ENCODE measurements at regions not wholly inside any gene's neighbourhood (a gene's known extent, or its start where the extent isn't known, plus 50 kb on each side); places are given as distances from the start of the nearest gene placed in this dataset.

GRCh38 chr11:25953006-25953405 lies 378.9 kb upstream of the ANO3 start:
- H3K4me3 ChIP-seq (ENCODE audit: low read length), result no peak overlapping the region
- no peaks in the 10 kb centered on the region for H3K27me3 ChIP-seq (ENCODE audit: insufficient read depth, low read length)
- peaks cover 24% of the 10 kb centered on the region for H3K9me3 ChIP-seq (ENCODE audit: insufficient read depth, low read depth, low read length)
- no peak overlapping the region for H3K27ac ChIP-seq (ENCODE audit: low read depth, low read length)
- WGBS, result 98% methylated on average over 3 of the region's 3 CpGs
- H3K4me1 ChIP-seq (ENCODE audit: insufficient read depth, low read length), result no peaks in the 10 kb centered on the region
- H3K36me3 ChIP-seq (ENCODE audit: insufficient read depth, low read length), result no peaks in the 10 kb centered on the region
- no peak overlapping the region for H3K9ac ChIP-seq (ENCODE audit: low read depth, low read length)

- Histone ChIP-seq H3K27ac (ENCODE audit: low read depth, low read length) (no peak overlapping the region), H3K9me3 (ENCODE audit: insufficient read depth, low read depth, low read length) (no peaks in the 10 kb centered on the region), H3K4me3 (ENCODE audit: low read length) (no peak overlapping the region), H3K36me3 (ENCODE audit: insufficient read depth, low read length) (no peaks in the 10 kb centered on the region), H3K4me1 (ENCODE audit: insufficient read depth, low read length) (no peaks in the 10 kb centered on the region), H3K27me3 (ENCODE audit: insufficient read depth, low read length) (no peaks in the 10 kb centered on the region), H3K9ac (ENCODE audit: low read depth, low read length) (no peak overlapping the region)
- 89% methylated on average over 3 of the region's 4 CpGs for WGBS
These were observed 373.9 kb upstream of the ANO3 start for GRCh38 chr11:25958045-25958444.

DNA sequence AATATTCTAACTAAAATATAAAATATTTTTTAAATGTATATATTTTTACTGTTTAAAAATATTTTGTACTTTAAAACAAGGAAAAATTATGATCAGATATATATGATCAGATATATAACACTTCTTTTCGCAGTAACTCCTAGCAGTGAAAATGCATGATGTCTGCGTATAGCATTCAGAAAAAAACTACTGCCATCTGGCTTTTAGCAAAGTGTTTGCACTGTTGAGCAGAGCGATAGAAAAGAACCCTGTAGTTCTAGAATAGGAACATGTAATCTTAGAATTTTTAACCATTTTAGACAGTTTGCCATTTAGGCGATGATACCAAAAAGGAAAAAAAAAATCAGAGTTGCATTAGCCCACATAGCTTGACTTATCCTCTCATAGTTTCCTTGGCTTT lies 370.4 kb upstream of the ANO3 start:
- Histone ChIP-seq H3K27ac (ENCODE audit: low read depth, low read length) (no peak overlapping the region), H3K4me1 (ENCODE audit: insufficient read depth, low read length) (no peaks in the 10 kb centered on the region), H3K9ac (ENCODE audit: low read depth, low read length) (no peak overlapping the region), H3K27me3 (ENCODE audit: insufficient read depth, low read length) (no peaks in the 10 kb centered on the region), H3K4me3 (ENCODE audit: low read length) (no peak overlapping the region), H3K36me3 (ENCODE audit: insufficient read depth, low read length) (no peaks in the 10 kb centered on the region), H3K9me3 (ENCODE audit: insufficient read depth, low read depth, low read length) (no peaks in the 10 kb centered on the region)
- 94% methylated on average over 4 of the region's 4 CpGs for WGBS

DNA sequence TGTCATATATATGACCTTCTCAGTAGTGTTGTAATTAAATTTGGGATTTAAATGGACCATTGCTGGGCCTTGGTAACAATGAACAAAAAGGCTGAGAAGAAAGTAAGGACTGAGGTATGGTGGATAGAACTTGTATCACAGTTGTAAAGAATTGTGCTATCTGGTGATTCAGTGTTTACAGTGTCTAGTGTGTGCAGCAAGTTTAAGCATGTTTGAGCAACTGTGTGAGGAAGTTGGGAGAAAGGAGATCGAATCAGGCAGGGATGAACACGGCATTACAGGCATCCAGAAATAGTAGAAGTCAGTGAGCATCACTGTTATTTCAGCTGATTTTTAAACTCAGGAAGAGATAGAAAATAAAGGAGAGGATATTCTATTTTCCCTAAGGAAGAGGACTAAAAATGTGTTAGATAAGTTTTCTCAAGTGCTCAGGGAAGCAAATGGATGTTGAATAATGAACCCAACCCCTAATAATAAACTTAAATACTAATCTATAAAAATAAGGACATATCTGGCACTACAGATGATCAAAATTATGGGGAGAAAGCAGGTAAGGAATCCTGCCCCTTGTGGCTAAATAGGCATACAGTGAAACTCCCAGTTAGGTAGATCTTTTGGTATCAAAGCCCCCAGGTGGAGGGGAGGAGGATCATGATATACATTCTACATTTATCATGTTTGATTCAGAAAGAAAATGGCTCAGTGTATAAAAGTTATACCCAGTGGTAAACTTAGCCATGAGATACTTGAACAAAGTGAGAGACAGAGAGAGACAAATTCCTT lies 361.0 kb upstream of the ANO3 start:
- Histone ChIP-seq H3K4me1 (ENCODE audit: insufficient read depth, low read length) (no peaks in the 10 kb centered on the region), H3K36me3 (ENCODE audit: insufficient read depth, low read length) (no peaks in the 10 kb centered on the region), H3K9me3 (ENCODE audit: insufficient read depth, low read depth, low read length) (no peaks in the 10 kb centered on the region), H3K4me3 (ENCODE audit: low read length) (no peak overlapping the region), H3K9ac (ENCODE audit: low read depth, low read length) (no peak overlapping the region), H3K27me3 (ENCODE audit: insufficient read depth, low read length) (no peaks in the 10 kb centered on the region), H3K27ac (ENCODE audit: low read depth, low read length) (no peak overlapping the region)
- WGBS, result 92% methylated on average over 2 of the region's 2 CpGs

GRCh38 chr11:25980091-25980490 lies 351.8 kb upstream of the ANO3 start:
- no peaks in the 10 kb centered on the region for H3K4me1 ChIP-seq (ENCODE audit: insufficient read depth, low read length)
- H3K36me3 ChIP-seq (ENCODE audit: insufficient read depth, low read length), result no peaks in the 10 kb centered on the region
- H3K4me3 ChIP-seq (ENCODE audit: low read length), result no peak overlapping the region
- WGBS, result 96% methylated on average over 3 of the region's 4 CpGs
- no peaks in the 10 kb centered on the region for H3K27me3 ChIP-seq (ENCODE audit: insufficient read depth, low read length)
- H3K9ac ChIP-seq (ENCODE audit: low read depth, low read length), result no peak overlapping the region
- H3K9me3 ChIP-seq (ENCODE audit: insufficient read depth, low read depth, low read length), result no peaks in the 10 kb centered on the region
- H3K27ac ChIP-seq (ENCODE audit: low read depth, low read length), result no peak overlapping the region

DNA sequence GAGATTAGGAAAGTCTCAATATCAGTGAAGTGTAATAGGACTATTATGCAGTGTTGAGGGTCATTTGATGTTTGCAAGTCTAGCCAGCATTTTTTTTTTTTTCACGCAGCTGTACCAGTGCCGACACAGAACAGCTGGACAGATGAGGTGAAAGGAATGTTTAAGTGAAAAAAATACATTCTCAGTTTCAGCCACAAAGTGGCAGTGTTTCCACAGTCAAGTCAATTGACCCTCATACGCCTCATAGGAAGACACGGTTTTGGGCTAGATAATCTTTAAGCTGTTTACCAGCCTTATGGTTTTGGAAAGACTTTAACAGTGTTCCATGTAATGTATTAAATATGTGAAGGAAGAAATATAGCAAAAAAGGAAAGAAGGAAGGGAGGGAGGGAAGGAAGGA lies 349.9 kb upstream of the ANO3 start:
- no peaks in the 10 kb centered on the region for H3K4me1 ChIP-seq (ENCODE audit: insufficient read depth, low read length)
- H3K9me3 ChIP-seq (ENCODE audit: insufficient read depth, low read depth, low read length), result no peaks in the 10 kb centered on the region
- no peaks in the 10 kb centered on the region for H3K27me3 ChIP-seq (ENCODE audit: insufficient read depth, low read length)
- H3K4me3 ChIP-seq (ENCODE audit: low read length), result no peak overlapping the region
- no peak overlapping the region for H3K27ac ChIP-seq (ENCODE audit: low read depth, low read length)
- 43% methylated on average over 3 of the region's 4 CpGs for WGBS
- H3K36me3 ChIP-seq (ENCODE audit: insufficient read depth, low read length), result no peaks in the 10 kb centered on the region
- H3K9ac ChIP-seq (ENCODE audit: low read depth, low read length), result no peak overlapping the region

GRCh38 chr11:25983280-25983679 lies 348.6 kb upstream of the ANO3 start:
- WGBS, result 96% methylated on average over 3 of the region's 3 CpGs
- Histone ChIP-seq H3K27me3 (ENCODE audit: insufficient read depth, low read length) (no peaks in the 10 kb centered on the region), H3K9me3 (ENCODE audit: insufficient read depth, low read depth, low read length) (no peaks in the 10 kb centered on the region), H3K36me3 (ENCODE audit: insufficient read depth, low read length) (no peaks in the 10 kb centered on the region), H3K9ac (ENCODE audit: low read depth, low read length) (no peak overlapping the region), H3K4me3 (ENCODE audit: low read length) (no peak overlapping the region), H3K27ac (ENCODE audit: low read depth, low read length) (no peak overlapping the region), H3K4me1 (ENCODE audit: insufficient read depth, low read length) (no peaks in the 10 kb centered on the region)

DNA sequence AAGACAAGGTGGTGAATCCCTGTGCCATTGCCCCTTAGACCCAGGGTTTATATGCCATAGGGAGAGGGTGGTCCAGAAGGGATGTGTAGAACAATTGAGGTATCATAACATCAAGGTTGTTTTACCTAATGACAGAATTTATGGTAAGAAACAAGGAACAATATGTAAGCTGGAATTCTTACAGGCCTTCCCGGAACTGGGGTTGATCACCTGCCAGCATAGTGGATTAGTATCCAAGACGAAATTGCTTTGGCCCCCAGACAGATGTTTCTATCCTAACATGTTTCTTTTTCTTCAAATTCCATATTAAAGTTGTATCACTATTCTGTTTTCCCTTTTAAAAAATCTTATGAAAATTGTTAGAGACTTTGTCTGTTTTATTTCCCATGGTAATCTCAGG lies 343.8 kb upstream of the ANO3 start:
- no peak overlapping the region for H3K9ac ChIP-seq (ENCODE audit: low read depth, low read length)
- no peaks in the 10 kb centered on the region for H3K4me1 ChIP-seq (ENCODE audit: insufficient read depth, low read length)
- no peaks in the 10 kb centered on the region for H3K27me3 ChIP-seq (ENCODE audit: insufficient read depth, low read length)
- no peaks in the 10 kb centered on the region for H3K36me3 ChIP-seq (ENCODE audit: insufficient read depth, low read length)
- H3K9me3 ChIP-seq (ENCODE audit: insufficient read depth, low read depth, low read length), result no peaks in the 10 kb centered on the region
- WGBS, result 90% methylated on average over 2 of the region's 2 CpGs
- H3K27ac ChIP-seq (ENCODE audit: low read depth, low read length), result no peak overlapping the region
- H3K4me3 ChIP-seq (ENCODE audit: low read length), result no peak overlapping the region

- no peaks in the 10 kb centered on the region for H3K9me3 ChIP-seq (ENCODE audit: insufficient read depth, low read depth, low read length)
- no peak overlapping the region for H3K9ac ChIP-seq (ENCODE audit: low read depth, low read length)
- WGBS, result 92% methylated on average over 3 of the region's 3 CpGs
- no peak overlapping the region for H3K27ac ChIP-seq (ENCODE audit: low read depth, low read length)
- H3K4me3 ChIP-seq (ENCODE audit: low read length), result no peak overlapping the region
- no peaks in the 10 kb centered on the region for H3K4me1 ChIP-seq (ENCODE audit: insufficient read depth, low read length)
- H3K27me3 ChIP-seq (ENCODE audit: insufficient read depth, low read length), result no peaks in the 10 kb centered on the region
- H3K36me3 ChIP-seq (ENCODE audit: insufficient read depth, low read length), result no peaks in the 10 kb centered on the region
These were observed 341.5 kb upstream of the ANO3 start for GRCh38 chr11:25990406-25990805.

GRCh38 chr11:25991476-25991875 lies 340.5 kb upstream of the ANO3 start:
- Histone ChIP-seq H3K9me3 (ENCODE audit: insufficient read depth, low read depth, low read length) (no peaks in the 10 kb centered on the region), H3K27ac (ENCODE audit: low read depth, low read length) (no peak overlapping the region), H3K4me3 (ENCODE audit: low read length) (no peak overlapping the region), H3K27me3 (ENCODE audit: insufficient read depth, low read length) (no peaks in the 10 kb centered on the region), H3K36me3 (ENCODE audit: insufficient read depth, low read length) (no peaks in the 10 kb centered on the region), H3K9ac (ENCODE audit: low read depth, low read length) (no peak overlapping the region), H3K4me1 (ENCODE audit: insufficient read depth, low read length) (no peaks in the 10 kb centered on the region)
- 88% methylated on average over 2 of the region's 2 CpGs for WGBS

DNA sequence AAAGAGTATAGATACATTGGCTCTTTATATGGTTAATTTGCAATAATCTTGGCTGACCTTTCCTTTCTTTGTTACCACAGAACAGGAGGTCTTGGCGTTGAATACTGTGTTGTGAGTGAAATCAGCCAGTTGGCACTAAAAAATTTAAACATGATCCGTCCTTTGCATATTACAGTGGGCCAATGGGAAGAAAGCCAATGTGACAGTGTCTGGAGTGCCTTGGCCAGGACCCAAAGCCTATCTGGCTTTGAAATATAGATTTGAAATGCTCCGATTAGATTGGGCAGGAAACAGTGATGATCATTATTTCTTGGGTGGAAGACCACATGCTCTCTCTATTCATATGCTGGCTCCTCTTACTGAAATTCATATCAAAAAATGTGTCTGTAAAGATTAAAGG lies 339.6 kb upstream of the ANO3 start:
- 94% methylated on average over 3 of the region's 3 CpGs for WGBS
- Histone ChIP-seq H3K27ac (ENCODE audit: low read depth, low read length) (no peak overlapping the region), H3K4me3 (ENCODE audit: low read length) (no peak overlapping the region), H3K36me3 (ENCODE audit: insufficient read depth, low read length) (no peaks in the 10 kb centered on the region), H3K9me3 (ENCODE audit: insufficient read depth, low read depth, low read length) (no peaks in the 10 kb centered on the region), H3K9ac (ENCODE audit: low read depth, low read length) (no peak overlapping the region), H3K27me3 (ENCODE audit: insufficient read depth, low read length) (no peaks in the 10 kb centered on the region), H3K4me1 (ENCODE audit: insufficient read depth, low read length) (no peaks in the 10 kb centered on the region)

- no peaks in the 10 kb centered on the region for H3K27me3 ChIP-seq (ENCODE audit: insufficient read depth, low read length)
- no peaks in the 10 kb centered on the region for H3K9me3 ChIP-seq (ENCODE audit: insufficient read depth, low read depth, low read length)
- H3K36me3 ChIP-seq (ENCODE audit: insufficient read depth, low read length), result no peaks in the 10 kb centered on the region
- no peak overlapping the region for H3K9ac ChIP-seq (ENCODE audit: low read depth, low read length)
- H3K4me1 ChIP-seq (ENCODE audit: insufficient read depth, low read length), result no peaks in the 10 kb centered on the region
- H3K4me3 ChIP-seq (ENCODE audit: low read length), result no peak overlapping the region
- no peak overlapping the region for H3K27ac ChIP-seq (ENCODE audit: low read depth, low read length)
- WGBS, result 89% methylated on average over 2 of the region's 2 CpGs
These were observed 338.9 kb upstream of the ANO3 start for GRCh38 chr11:25993016-25993415.

Data from HUES64 (cell line).